ENCODE measurements at regions not wholly inside any gene's neighbourhood (a gene's known extent, or its start where the extent isn't known, plus 50 kb on each side); places are given as distances from the start of the nearest gene placed in this dataset.

- Histone ChIP-seq H3K4me1 (peaks cover 8% of the 10 kb centered on the region), H3K36me3 (ENCODE audit: low read depth, missing control alignments) (no peaks in the 10 kb centered on the region), H3K27me3 (no peaks in the 10 kb centered on the region), H3K9me3 (no peaks in the 10 kb centered on the region), H3K4me3 (no peak overlapping the region), H3K27ac (no peak overlapping the region)
- intact Hi-C loops (cut with DNase I; ENCODE audit: low total_unique reads), result no loop called here
- WGBS, 2 donors, result 77 to 78% methylated on average over 15 to 19 of the region's 19 CpGs
- no peak for DNase-seq
- TF ChIP-seq CTCF (IDR thresholded peaks at IDR 0.05) (no peak), POLR2A (IDR thresholded peaks at IDR 0.05) (no peak)
Observed at GRCh38 chr15:70160803-70161565, 63.3 kb upstream of the TLE3 start.

- H3K27me3 ChIP-seq, result no peaks in the 10 kb centered on the region
- intact Hi-C loops (cut with DNase I; ENCODE audit: low total_unique reads), result no loop called here
- no peak overlapping the region for H3K4me3 ChIP-seq
- H3K27ac ChIP-seq, result no peak overlapping the region
- no peaks in the 10 kb centered on the region for H3K9me3 ChIP-seq
- peaks cover 12% of the 10 kb centered on the region for H3K4me1 ChIP-seq
- 30 to 36% methylated on average over 1 of the region's 1 CpG for WGBS, 2 donors
- no peaks in the 10 kb centered on the region for H3K36me3 ChIP-seq (ENCODE audit: low read depth, missing control alignments)
- DNase-seq, result no peak
- no peak for TF ChIP-seq POLR2A (IDR thresholded peaks at IDR 0.05)
- TF ChIP-seq CTCF (IDR thresholded peaks at IDR 0.05), result no peak
Observed at GRCh38 chr15:70160267-70160666, 62.5 kb upstream of the TLE3 start.

GRCh38 chr15:70159713-70160009 lies 61.9 kb upstream of the TLE3 start:
- no peak for TF ChIP-seq POLR2A (IDR thresholded peaks at IDR 0.05)
- no peak for TF ChIP-seq CTCF (IDR thresholded peaks at IDR 0.05)
- H3K27me3 ChIP-seq, result no peaks in the 10 kb centered on the region
- no peak for DNase-seq
- H3K36me3 ChIP-seq (ENCODE audit: low read depth, missing control alignments), result no peaks in the 10 kb centered on the region
- peaks cover 18% of the 10 kb centered on the region for H3K4me1 ChIP-seq
- H3K4me3 ChIP-seq, result no peak overlapping the region
- H3K9me3 ChIP-seq, result no peaks in the 10 kb centered on the region
- no peak overlapping the region for H3K27ac ChIP-seq
- intact Hi-C loops (cut with DNase I; ENCODE audit: low total_unique reads), result no loop called here
- 70 to 85% methylated on average over 2 of the region's 2 CpGs for WGBS, 2 donors

GRCh38 chr15:70159001-70159712 lies 61.4 kb upstream of the TLE3 start:
- intact Hi-C loops (cut with DNase I; ENCODE audit: low total_unique reads), result no loop called here
- Histone ChIP-seq H3K9me3 (no peaks in the 10 kb centered on the region), H3K36me3 (ENCODE audit: low read depth, missing control alignments) (no peaks in the 10 kb centered on the region), H3K27ac (no peak overlapping the region), H3K27me3 (no peaks in the 10 kb centered on the region), H3K4me3 (no peak overlapping the region), H3K4me1 (peaks cover 23% of the 10 kb centered on the region)
- TF ChIP-seq POLR2A (IDR thresholded peaks at IDR 0.05) (no peak), CTCF (IDR thresholded peaks at IDR 0.05) (no peak)
- DNase-seq, result no peak
- 72 to 90% methylated on average over 9 of the region's 9 CpGs for WGBS, 2 donors
